Activated naive CD8-positive, alpha-beta T cell treated with anti-CD3 and anti-CD28 coated beads, Interleukin-2, amount 10 ng/mL, durations not matched to agents 7 days and 5 days (primary cell): ENCODE measurements at regions not wholly inside any gene's neighbourhood (a gene's known extent, or its start where the extent isn't known, plus 50 kb on each side); places are given as distances from the start of the nearest gene placed in this dataset.

ENCODE experiments used
- ATAC-seq: fragments of 150-1000 bp; cut with Tn5 transposase; one replicate; pipeline ENCODE4 v1.10.0; 2021; ENCODE audit warnings: low read depth, moderate library complexity
- POLR2A ChIA-PET: fragments of 350-600 bp; sonication (Branson Sonifier 250); formaldehyde crosslinking; loops from one replicate; lab custom pipeline; 2021; ENCODE audit warnings: antibody characterized with exemption; lab: Charles Lee
- DNase-seq: peaks from one replicate; pipeline ENCODE4 v3.0.0; 2021
- H3K27ac Mint-ChIP-seq: one replicate; pipeline ENCODE4 v1.8.0; 2022; ENCODE audit warnings: mild to moderate bottlenecking, mixed read lengths
- H3K27me3 Mint-ChIP-seq: one replicate; pipeline ENCODE4 v1.8.0; 2022; ENCODE audit warnings: mild to moderate bottlenecking, moderate library complexity, mixed read lengths
- H3K36me3 Mint-ChIP-seq: one replicate; pipeline ENCODE4 v1.8.0; 2021; ENCODE audit warnings: mild to moderate bottlenecking, mixed read lengths
- H3K4me1 Mint-ChIP-seq: one replicate; pipeline ENCODE4 v1.8.0; 2021; ENCODE audit warnings: mixed read lengths
- H3K4me3 Mint-ChIP-seq: one replicate; pipeline ENCODE4 v1.8.0; 2022; ENCODE audit warnings: mild to moderate bottlenecking, moderate library complexity, mixed read lengths
- H3K9me3 Mint-ChIP-seq: one replicate; pipeline ENCODE4 v1.8.0; 2021; ENCODE audit warnings: mixed read lengths

DNA sequence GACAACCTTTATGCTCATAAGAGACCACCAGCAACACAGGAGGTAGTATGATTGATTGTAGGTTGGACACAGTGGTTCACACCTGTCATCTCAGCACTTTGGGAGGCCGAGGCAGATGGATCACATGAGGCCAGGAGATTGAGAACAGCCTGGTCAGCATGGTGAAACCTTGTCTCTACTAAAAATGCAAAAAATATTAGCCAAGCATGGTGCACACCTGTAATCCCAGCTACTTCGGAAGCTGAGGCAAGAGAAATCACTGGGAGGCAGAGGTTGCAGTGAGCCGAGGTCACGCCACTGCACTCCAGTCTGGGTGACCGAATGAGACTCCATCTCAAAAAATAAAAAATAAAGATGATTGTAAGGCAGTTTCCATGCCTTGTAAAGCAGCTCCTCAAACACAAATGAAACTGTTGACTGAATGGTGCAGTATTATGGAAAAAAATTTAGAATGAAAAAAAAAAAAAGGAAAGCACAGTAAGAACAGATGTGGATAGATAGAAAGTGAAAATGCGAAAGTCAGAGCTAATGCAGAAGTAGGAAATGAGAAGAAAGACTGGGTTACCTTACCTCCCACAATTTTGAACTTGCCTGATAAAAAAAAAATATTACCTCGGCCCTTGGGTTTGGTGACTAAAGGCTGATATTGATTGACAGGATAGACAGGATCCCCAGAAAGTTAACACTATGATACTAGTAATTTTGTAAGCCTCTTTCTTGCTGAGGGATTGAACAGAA, 249.2 kb upstream of the TRAM1L1 start:
- Mint-ChIP-seq H3K36me3 (no peaks in the 10 kb centered on the region), H3K9me3 (no peaks in the 10 kb centered on the region), H3K4me1 (no peaks in the 10 kb centered on the region), H3K27ac (no peak overlapping the region), H3K4me3 (no peak overlapping the region), H3K27me3 (no peaks in the 10 kb centered on the region)
- no peak for ATAC-seq
- POLR2A ChIA-PET: no interaction called here
- no peak for DNase-seq

DNA sequence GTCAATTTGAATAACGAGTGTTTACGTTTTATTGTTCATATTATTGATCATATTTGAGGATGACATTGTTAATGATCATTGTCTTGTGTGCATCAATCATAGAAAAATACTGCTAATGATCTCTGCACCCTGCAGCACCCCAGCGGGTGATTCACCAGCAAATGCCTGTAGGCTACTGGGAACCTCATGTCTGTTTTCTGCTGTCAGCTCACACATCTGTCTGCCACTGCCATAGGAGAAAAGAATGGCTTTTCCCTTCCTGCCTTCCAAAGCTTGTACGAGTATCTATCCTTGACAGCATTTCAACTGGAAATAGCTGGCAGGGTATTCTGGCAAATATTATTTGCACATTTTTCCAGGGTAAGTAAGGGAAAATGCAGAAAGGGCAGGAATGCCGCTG, 272.1 kb upstream of the TRAM1L1 start:
- ATAC-seq: no peak
- no peaks in the 10 kb centered on the region for H3K36me3 Mint-ChIP-seq
- no peak overlapping the region for H3K4me3 Mint-ChIP-seq
- no peak for DNase-seq
- H3K27me3 Mint-ChIP-seq: no peaks in the 10 kb centered on the region
- no peak overlapping the region for H3K27ac Mint-ChIP-seq
- no peaks in the 10 kb centered on the region for H3K9me3 Mint-ChIP-seq
- POLR2A ChIA-PET: no interaction called here
- H3K4me1 Mint-ChIP-seq: no peaks in the 10 kb centered on the region

DNA sequence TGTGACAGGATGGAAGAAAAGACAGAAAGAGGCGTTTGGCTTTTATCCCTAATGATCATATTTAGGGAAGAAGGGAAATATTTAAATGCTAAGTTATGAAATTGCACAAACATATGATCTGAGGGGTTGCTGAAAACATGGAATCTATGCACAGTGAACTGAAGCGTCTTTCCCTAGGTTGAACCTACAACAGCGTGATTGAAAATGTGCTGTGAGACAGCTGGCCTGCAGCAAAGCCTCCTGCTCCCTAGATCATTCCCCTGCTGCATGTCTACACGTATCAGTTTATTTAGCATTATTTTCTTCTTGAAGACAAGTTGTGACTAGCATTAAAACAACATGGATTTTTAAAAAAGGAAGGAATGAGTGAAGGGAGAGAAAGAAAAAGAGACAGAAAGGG, 272.5 kb upstream of the TRAM1L1 start:
- POLR2A ChIA-PET: no interaction called here
- Mint-ChIP-seq H3K9me3 (no peaks in the 10 kb centered on the region), H3K27ac (no peak overlapping the region), H3K4me3 (no peak overlapping the region), H3K4me1 (no peaks in the 10 kb centered on the region), H3K27me3 (no peaks in the 10 kb centered on the region), H3K36me3 (no peaks in the 10 kb centered on the region)
- ATAC-seq: no peak
- no peak for DNase-seq

- POLR2A ChIA-PET: no interaction called here
- Mint-ChIP-seq H3K4me3 (no peak overlapping the region), H3K9me3 (no peaks in the 10 kb centered on the region), H3K4me1 (no peaks in the 10 kb centered on the region), H3K36me3 (no peaks in the 10 kb centered on the region), H3K27me3 (no peaks in the 10 kb centered on the region), H3K27ac (no peak overlapping the region)
- ATAC-seq (no peak), DNase-seq (no peak)
These were observed 285.7 kb upstream of the TRAM1L1 start for GRCh38 chr4:117370944-117371668.

GRCh38 chr4:117375101-117375500, 289.7 kb upstream of the TRAM1L1 start:
- POLR2A ChIA-PET: no interaction called here
- Mint-ChIP-seq H3K36me3 (no peaks in the 10 kb centered on the region), H3K4me3 (no peak overlapping the region), H3K27me3 (no peaks in the 10 kb centered on the region), H3K27ac (no peak overlapping the region), H3K9me3 (no peaks in the 10 kb centered on the region), H3K4me1 (no peaks in the 10 kb centered on the region)
- no peak for DNase-seq
- no peak for ATAC-seq

GRCh38 chr4:117376692-117377091, 291.3 kb upstream of the TRAM1L1 start:
- ATAC-seq (no peak), DNase-seq (no peak)
- Mint-ChIP-seq H3K4me3 (no peak overlapping the region), H3K36me3 (no peaks in the 10 kb centered on the region), H3K27me3 (no peaks in the 10 kb centered on the region), H3K4me1 (no peaks in the 10 kb centered on the region), H3K9me3 (no peaks in the 10 kb centered on the region), H3K27ac (no peak overlapping the region)
- POLR2A ChIA-PET: no interaction called here

GRCh38 chr4:117378942-117379341, 293.6 kb upstream of the TRAM1L1 start:
- ATAC-seq (no peak), DNase-seq (no peak)
- Mint-ChIP-seq H3K36me3 (no peaks in the 10 kb centered on the region), H3K4me3 (no peak overlapping the region), H3K4me1 (no peaks in the 10 kb centered on the region), H3K9me3 (no peaks in the 10 kb centered on the region), H3K27ac (no peak overlapping the region), H3K27me3 (no peaks in the 10 kb centered on the region)
- POLR2A ChIA-PET: no interaction called here

GRCh38 chr4:117383468-117383867, 298.1 kb upstream of the TRAM1L1 start:
- no peaks in the 10 kb centered on the region for H3K27me3 Mint-ChIP-seq
- H3K27ac Mint-ChIP-seq: no peak overlapping the region
- no peak for DNase-seq
- H3K4me3 Mint-ChIP-seq: no peak overlapping the region
- H3K36me3 Mint-ChIP-seq: no peaks in the 10 kb centered on the region
- ATAC-seq: no peak
- POLR2A ChIA-PET: interaction anchor here (0.6 kb wide), 1 partner anchor 60 kb away, joined by 4 read pairs; no protein-coding TSS in a partner anchor
- no peaks in the 10 kb centered on the region for H3K4me1 Mint-ChIP-seq
- no peaks in the 10 kb centered on the region for H3K9me3 Mint-ChIP-seq

- Mint-ChIP-seq H3K4me1 (no peaks in the 10 kb centered on the region), H3K9me3 (no peaks in the 10 kb centered on the region), H3K36me3 (no peaks in the 10 kb centered on the region), H3K27me3 (no peaks in the 10 kb centered on the region), H3K4me3 (no peak overlapping the region), H3K27ac (no peak overlapping the region)
- POLR2A ChIA-PET: no interaction called here
- DNase-seq (no peak), ATAC-seq (no peak)
These were observed 300.1 kb upstream of the TRAM1L1 start for GRCh38 chr4:117385526-117385925.

- H3K36me3 Mint-ChIP-seq: no peaks in the 10 kb centered on the region
- POLR2A ChIA-PET: no interaction called here
- H3K4me3 Mint-ChIP-seq: no peak overlapping the region
- ATAC-seq (no peak), DNase-seq (no peak)
- no peaks in the 10 kb centered on the region for H3K27me3 Mint-ChIP-seq
- no peaks in the 10 kb centered on the region for H3K4me1 Mint-ChIP-seq
- no peak overlapping the region for H3K27ac Mint-ChIP-seq
- no peaks in the 10 kb centered on the region for H3K9me3 Mint-ChIP-seq
These were observed 301.7 kb upstream of the TRAM1L1 start for GRCh38 chr4:117387072-117387471.

DNA sequence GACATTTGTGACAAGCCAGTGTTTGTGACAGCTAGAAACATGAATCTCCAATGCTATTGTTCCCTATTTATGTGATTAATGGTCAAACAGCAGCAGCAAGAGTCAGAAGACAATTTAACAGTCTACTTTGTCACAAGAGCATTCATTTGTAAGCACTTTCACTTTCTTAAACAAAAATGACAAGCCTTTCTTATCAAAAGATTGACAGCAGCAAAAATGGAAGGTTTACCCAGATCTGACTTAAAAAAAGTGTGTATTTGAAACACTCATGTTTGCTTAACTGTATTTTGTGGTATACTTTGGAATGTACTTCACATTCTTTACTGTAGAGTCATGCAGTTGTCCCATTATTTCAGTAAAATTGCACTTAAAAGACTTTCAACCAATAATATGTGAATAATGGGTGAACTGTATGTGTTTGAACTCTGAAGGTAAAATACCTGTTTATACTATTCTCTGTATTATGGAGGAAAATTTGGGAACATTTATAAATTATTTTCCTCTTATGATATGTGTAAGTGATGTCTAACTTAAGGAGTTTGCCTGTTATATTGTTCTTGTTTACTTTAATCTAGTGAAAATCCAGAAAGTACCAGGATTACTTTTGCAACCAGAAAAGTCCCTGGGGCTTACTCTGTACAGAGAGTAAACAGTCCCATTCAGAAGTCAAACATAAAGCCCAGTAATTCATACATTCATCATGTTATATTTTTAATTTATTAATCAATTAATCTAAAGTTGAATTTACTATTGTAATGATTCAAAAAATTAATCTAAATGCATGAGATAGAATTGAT, 314.9 kb upstream of the TRAM1L1 start:
- Mint-ChIP-seq H3K36me3 (no peaks in the 10 kb centered on the region), H3K9me3 (no peaks in the 10 kb centered on the region), H3K27me3 (no peaks in the 10 kb centered on the region), H3K4me1 (no peaks in the 10 kb centered on the region), H3K4me3 (no peak overlapping the region), H3K27ac (no peak overlapping the region)
- POLR2A ChIA-PET: no interaction called here
- ATAC-seq: no peak
- DNase-seq: no peak

- H3K4me1 Mint-ChIP-seq: no peaks in the 10 kb centered on the region
- no peak for DNase-seq
- POLR2A ChIA-PET: no interaction called here
- no peak overlapping the region for H3K4me3 Mint-ChIP-seq
- H3K27me3 Mint-ChIP-seq: no peaks in the 10 kb centered on the region
- no peak for ATAC-seq
- no peaks in the 10 kb centered on the region for H3K9me3 Mint-ChIP-seq
- no peak overlapping the region for H3K27ac Mint-ChIP-seq
- no peaks in the 10 kb centered on the region for H3K36me3 Mint-ChIP-seq
These were observed 327.3 kb upstream of the TRAM1L1 start for GRCh38 chr4:117412661-117413060.

- DNase-seq (no peak), ATAC-seq (no peak)
- H3K27ac Mint-ChIP-seq: no peak overlapping the region
- no peaks in the 10 kb centered on the region for H3K4me1 Mint-ChIP-seq
- POLR2A ChIA-PET: no interaction called here
- H3K9me3 Mint-ChIP-seq: no peaks in the 10 kb centered on the region
- H3K36me3 Mint-ChIP-seq: no peaks in the 10 kb centered on the region
- H3K27me3 Mint-ChIP-seq: no peaks in the 10 kb centered on the region
- no peak overlapping the region for H3K4me3 Mint-ChIP-seq
These were observed 332.5 kb upstream of the TRAM1L1 start for GRCh38 chr4:117417856-117418255.

- ATAC-seq: no peak
These were observed 335.6 kb upstream of the TRAM1L1 start for GRCh38 chr4:117420948-117421347.

More at GRCh38 chr4:117420948-117421347, 335.6 kb upstream of the TRAM1L1 start:
- no peaks in the 10 kb centered on the region for H3K36me3 Mint-ChIP-seq
- H3K4me3 Mint-ChIP-seq: no peak overlapping the region
- POLR2A ChIA-PET: no interaction called here
- H3K27ac Mint-ChIP-seq: no peak overlapping the region
- DNase-seq: no peak
- H3K9me3 Mint-ChIP-seq: no peaks in the 10 kb centered on the region
- H3K27me3 Mint-ChIP-seq: no peaks in the 10 kb centered on the region
- H3K4me1 Mint-ChIP-seq: no peaks in the 10 kb centered on the region
